AG08395 (cell line): ENCODE measurements at regions not wholly inside any gene's neighbourhood (a gene's known extent, or its start where the extent isn't known, plus 50 kb on each side); places are given as distances from the start of the nearest gene placed in this dataset.
"Not testable (repeated sequence)": the region's sequence is repeated elsewhere in the genome, so short reads cannot be mapped to it uniquely, and the experiment has no call there.

ENCODE experiments used
- DNase-seq: peaks from one replicate; pipeline ENCODE4 v3.0.0; 2012; ENCODE audit warnings: mixed read lengths, low spot score

- no peak for DNase-seq
Observed at GRCh38 chr3:22318325-22318724, 567.3 kb upstream of the ZNF385D start.

GRCh38 chr3:22319446-22319845 is 568.4 kb upstream of the ZNF385D start:
- DNase-seq: no peak

- DNase-seq: no peak
Observed at GRCh38 chr3:22322861-22323260, 571.9 kb upstream of the ZNF385D start.

- DNase-seq: no peak
Observed at GRCh38 chr3:22326305-22326704, 575.3 kb upstream of the ZNF385D start.

- DNase-seq: no peak
Observed at GRCh38 chr3:22334996-22335395, 584.0 kb upstream of the ZNF385D start.

- no peak for DNase-seq
Observed at GRCh38 chr3:22349215-22349851, 598.3 kb upstream of the ZNF385D start.

GRCh38 chr3:22351806-22352205 is 600.8 kb upstream of the ZNF385D start:
- DNase-seq: no peak

- DNase-seq: no peak
Observed at GRCh38 chr3:22353126-22353525, 602.1 kb upstream of the ZNF385D start.

GRCh38 chr3:22358334-22358733 is 607.3 kb upstream of the ZNF385D start:
- DNase-seq: no peak

- no peak for DNase-seq
Observed at GRCh38 chr3:22360164-22360563, 609.2 kb upstream of the ZNF385D start.

GRCh38 chr3:22360970-22361369 is 610.0 kb upstream of the ZNF385D start:
- DNase-seq: peak; percentile 24

- DNase-seq: peak; percentile 12
Observed at GRCh38 chr3:22361521-22361920, 610.5 kb upstream of the ZNF385D start.

- DNase-seq: no peak
Observed at GRCh38 chr3:22364851-22365250, 613.8 kb upstream of the ZNF385D start.

- no peak for DNase-seq
Observed at GRCh38 chr3:22366781-22367180, 615.8 kb upstream of the ZNF385D start.

GRCh38 chr3:22371036-22371435 is 620.0 kb upstream of the ZNF385D start:
- no peak for DNase-seq

- DNase-seq: no peak
Observed at GRCh38 chr3:22371607-22372291, 620.7 kb upstream of the ZNF385D start.

GRCh38 chr3:22372292-22373062 is 621.5 kb upstream of the ZNF385D start:
- no peak for DNase-seq

GRCh38 chr3:22373182-22373581 is 622.2 kb upstream of the ZNF385D start:
- no peak for DNase-seq

- no peak for DNase-seq
Observed at GRCh38 chr3:22373827-22374226, 622.8 kb upstream of the ZNF385D start.

- DNase-seq: peak; percentile 51
Observed at GRCh38 chr3:22377421-22377820, 626.4 kb upstream of the ZNF385D start.

GRCh38 chr3:22378869-22379268 is 627.9 kb upstream of the ZNF385D start:
- no peak for DNase-seq

- no peak for DNase-seq
Observed at GRCh38 chr3:22380253-22380652, 629.2 kb upstream of the ZNF385D start.

GRCh38 chr3:22381564-22381963 is 630.6 kb upstream of the ZNF385D start:
- not testable (repeated sequence) for DNase-seq
